ENCODE measurements at regions not wholly inside any gene's neighbourhood (a gene's known extent, or its start where the extent isn't known, plus 50 kb on each side); places are given as distances from the start of the nearest gene placed in this dataset.

- H3K4me1 ChIP-seq = no peaks in the 10 kb centered on the region
- H3K9me3 ChIP-seq = no peaks in the 10 kb centered on the region
- H3K4me3 ChIP-seq = no peak overlapping the region
- H3K36me3 ChIP-seq = no peaks in the 10 kb centered on the region
- peak in 1 of 2 donors; percentile 81 for DNase-seq (ENCODE audit: extremely low spot score in 2 of 2)
- intact Hi-C loops (cut with DNase I) = no loop called here
- H3K27ac ChIP-seq = no peak overlapping the region
- H3K27me3 ChIP-seq = no peaks in the 10 kb centered on the region
- no peak for TF ChIP-seq CTCF (IDR thresholded peaks at IDR 0.05)
- no peak for TF ChIP-seq POLR2A (IDR thresholded peaks at IDR 0.05)
- TF ChIP-seq POLR2AphosphoS5 (IDR thresholded peaks at IDR 0.05; ENCODE audit: insufficient read depth in 1 of 2, low read depth in 1 of 2) = no peak
Measured at GRCh38 chr19:31784671-31785101, 435.4 kb upstream of the TSHZ3 start.

GRCh38 chr19:31801611-31802010 is 452.4 kb upstream of the TSHZ3 start:
- intact Hi-C loops (cut with DNase I) = no loop called here
- H3K4me1 ChIP-seq = no peaks in the 10 kb centered on the region
- no peak overlapping the region for H3K4me3 ChIP-seq
- H3K27me3 ChIP-seq = no peaks in the 10 kb centered on the region
- H3K27ac ChIP-seq = no peak overlapping the region
- TF ChIP-seq POLR2A (IDR thresholded peaks at IDR 0.05) = no peak
- TF ChIP-seq POLR2AphosphoS5 (IDR thresholded peaks at IDR 0.05; ENCODE audit: insufficient read depth in 1 of 2, low read depth in 1 of 2) = no peak
- no peak for TF ChIP-seq CTCF (IDR thresholded peaks at IDR 0.05)
- no peaks in the 10 kb centered on the region for H3K9me3 ChIP-seq
- no peak for DNase-seq (ENCODE audit: extremely low spot score in 2 of 2)
- no peaks in the 10 kb centered on the region for H3K36me3 ChIP-seq

- no peak for DNase-seq (ENCODE audit: extremely low spot score in 2 of 2)
- H3K9me3 ChIP-seq = no peaks in the 10 kb centered on the region
- no peaks in the 10 kb centered on the region for H3K36me3 ChIP-seq
- no peak for TF ChIP-seq CTCF (IDR thresholded peaks at IDR 0.05)
- TF ChIP-seq POLR2A (IDR thresholded peaks at IDR 0.05) = no peak
- TF ChIP-seq POLR2AphosphoS5 (IDR thresholded peaks at IDR 0.05; ENCODE audit: insufficient read depth in 1 of 2, low read depth in 1 of 2) = no peak
- H3K27me3 ChIP-seq = no peaks in the 10 kb centered on the region
- intact Hi-C loops (cut with DNase I) = no loop called here
- H3K27ac ChIP-seq = no peak overlapping the region
- no peaks in the 10 kb centered on the region for H3K4me1 ChIP-seq
- no peak overlapping the region for H3K4me3 ChIP-seq
Measured at GRCh38 chr19:31803835-31804446, 454.7 kb upstream of the TSHZ3 start.

- TF ChIP-seq POLR2A (IDR thresholded peaks at IDR 0.05) = no peak
- no peak for TF ChIP-seq POLR2AphosphoS5 (IDR thresholded peaks at IDR 0.05; ENCODE audit: insufficient read depth in 1 of 2, low read depth in 1 of 2)
- TF ChIP-seq CTCF (IDR thresholded peaks at IDR 0.05) = no peak
- intact Hi-C loops (cut with DNase I) = no loop called here
- no peaks in the 10 kb centered on the region for H3K4me1 ChIP-seq
- DNase-seq (ENCODE audit: extremely low spot score in 2 of 2) = no peak
- H3K36me3 ChIP-seq = no peaks in the 10 kb centered on the region
- H3K27ac ChIP-seq = no peak overlapping the region
- H3K4me3 ChIP-seq = no peak overlapping the region
- no peaks in the 10 kb centered on the region for H3K27me3 ChIP-seq
- no peaks in the 10 kb centered on the region for H3K9me3 ChIP-seq
Measured at GRCh38 chr19:31804668-31805067, 455.4 kb upstream of the TSHZ3 start.

- DNase-seq (ENCODE audit: extremely low spot score in 2 of 2) = no peak
- Histone ChIP-seq H3K9me3 (no peaks in the 10 kb centered on the region), H3K27me3 (no peaks in the 10 kb centered on the region), H3K27ac (no peak overlapping the region), H3K36me3 (no peaks in the 10 kb centered on the region), H3K4me1 (no peaks in the 10 kb centered on the region), H3K4me3 (no peak overlapping the region)
- intact Hi-C loops (cut with DNase I) = no loop called here
- no peak for TF ChIP-seq POLR2A (IDR thresholded peaks at IDR 0.05)
- TF ChIP-seq POLR2AphosphoS5 (IDR thresholded peaks at IDR 0.05; ENCODE audit: insufficient read depth in 1 of 2, low read depth in 1 of 2) = no peak
- TF ChIP-seq CTCF (IDR thresholded peaks at IDR 0.05) = no peak
Measured at GRCh38 chr19:31810536-31811109, 461.4 kb upstream of the TSHZ3 start.
